GM23338 (cell line): ENCODE measurements at regions not wholly inside any gene's neighbourhood (a gene's known extent, or its start where the extent isn't known, plus 50 kb on each side); places are given as distances from the start of the nearest gene placed in this dataset.

Source experiments
- ATAC-seq: fragments of 200-7000 bp; cut with Tn5 transposase; 3 replicates; pipeline ENCODE4 v1.9.1; 2020
- DNase-seq: peaks from one replicate; pipeline ENCODE4 v3.0.0-alpha.2; 2015; ENCODE audit warnings: low spot score
- H2AFZ ChIP-seq: fragments of 200-600 bp; sonication (generic); 2 replicates; pipeline ENCODE4 v1.8.0; 2016; ENCODE audit warnings: antibody characterized with exemption, mild to moderate bottlenecking, moderate library complexity
- H3F3A ChIP-seq: fragments of 200-600 bp; sonication (generic); replicated peaks from 2 replicates; pipeline ENCODE4 v1.8.0; 2017; ENCODE audit warnings: antibody characterized with exemption, mixed run types, low read depth
- H3K27ac ChIP-seq: fragments of 200-600 bp; sonication (generic); 2 replicates; pipeline ENCODE4 v1.6.1; 2016; ENCODE audit warnings: low read depth
- H3K27me3 ChIP-seq: fragments of 200-600 bp; sonication (generic); 2 replicates; pipeline ENCODE4 v1.8.0; 2016; ENCODE audit warnings: mild to moderate bottlenecking, mixed run types, moderate library complexity; ENCODE audit not compliant: insufficient read depth
- H3K36me3 ChIP-seq: fragments of 200-600 bp; sonication (generic); 2 replicates; pipeline ENCODE4 v1.8.0; 2016; ENCODE audit warnings: mild to moderate bottlenecking; ENCODE audit not compliant: insufficient read depth
- H3K4me1 ChIP-seq: fragments of 200-600 bp; sonication (generic); 2 replicates; pipeline ENCODE4 v1.8.0; 2016; ENCODE audit warnings: mild to moderate bottlenecking, moderate library complexity; ENCODE audit not compliant: insufficient read depth
- H3K4me2 ChIP-seq: fragments of 200-600 bp; sonication (generic); 2 replicates; pipeline ENCODE4 v1.7.1; 2017; ENCODE audit warnings: mixed run types
- H3K4me3 ChIP-seq: fragments of 200-600 bp; sonication (generic); 2 replicates; pipeline ENCODE4 v1.6.1; 2016; ENCODE audit warnings: mixed run types
- H3K79me2 ChIP-seq: fragments of 200-600 bp; sonication (generic); replicated peaks from 2 replicates; pipeline ENCODE4 v1.8.0; 2017; ENCODE audit warnings: mild to moderate bottlenecking; ENCODE audit not compliant: insufficient read depth
- H3K9me2 ChIP-seq: fragments of 200-600 bp; sonication (generic); 2 replicates; pipeline ENCODE4 v1.8.0; 2017; ENCODE audit not compliant: insufficient read depth
- H4K20me1 ChIP-seq: fragments of 200-600 bp; sonication (generic); replicated peaks from 2 replicates; pipeline ENCODE4 v1.8.0; 2017; ENCODE audit warnings: mild to moderate bottlenecking; ENCODE audit not compliant: insufficient read depth
- H3K27ac Mint-ChIP-seq: 2 replicates; pipeline ENCODE4 v1.8.0; 2020; ENCODE audit warnings: inconsistent platforms, mild to moderate bottlenecking, moderate library complexity, mixed read lengths
- H3K27me3 Mint-ChIP-seq: 3 replicates; pipeline ENCODE4 v1.8.0; 2022; ENCODE audit warnings: low read depth, mild to moderate bottlenecking, moderate library complexity, mixed read lengths, inconsistent platforms; ENCODE audit not compliant: insufficient read depth, poor library complexity
- H3K36me3 Mint-ChIP-seq: 3 replicates; pipeline ENCODE4 v1.8.0; 2021; ENCODE audit warnings: low read depth, mild to moderate bottlenecking, inconsistent platforms, moderate library complexity, mixed read lengths
- H3K4me1 Mint-ChIP-seq: 3 replicates; pipeline ENCODE4 v1.8.0; 2020; ENCODE audit warnings: mild to moderate bottlenecking, inconsistent platforms, mixed read lengths
- H3K4me3 Mint-ChIP-seq: 3 replicates; pipeline ENCODE4 v1.8.0; 2021; ENCODE audit warnings: moderate library complexity, mild to moderate bottlenecking, inconsistent platforms, mixed read lengths
- H3K9me3 Mint-ChIP-seq: 3 replicates; pipeline ENCODE4 v1.8.0; 2020; ENCODE audit warnings: moderate library complexity, mild to moderate bottlenecking, inconsistent platforms, mixed read lengths
- CREB1 ChIP-seq: fragments of 250-450 bp; sonication (Bioruptor Pico); IDR thresholded peaks from 2 replicates; pipeline ENCODE4 v1.5.0; 2020; ENCODE audit warnings: low read depth, mild to moderate bottlenecking, moderate library complexity
- CTCF ChIP-seq, 2 experiments: fragments of 200-600 bp in 1 of 2; sonication (generic) in 1 of 2; conservative IDR thresholded peaks; 2 replicates each; pipeline versions ENCODE4 v1.5.1 to v1.6.1; 2016 to 2017; ENCODE audit warnings: antibody characterized with exemption in 2 of 2, low read depth in 2 of 2, mild to moderate bottlenecking in 2 of 2, moderate library complexity in 1 of 2
- ETS1 ChIP-seq: IDR thresholded peaks from 2 replicates; pipeline ENCODE4 v1.6.1; 2016; ENCODE audit warnings: antibody characterized with exemption
- EZH2 ChIP-seq: fragments of 200-600 bp; sonication (generic); IDR thresholded peaks from one replicate; pipeline ENCODE4 v1.8.0; 2017; ENCODE audit warnings: antibody characterized with exemption, mild to moderate bottlenecking, low read depth; ENCODE audit not compliant: unreplicated experiment
- EZH2phosphoT487 ChIP-seq: fragments of 200-600 bp; sonication (generic); IDR thresholded peaks from one replicate; pipeline ENCODE4 v1.8.1; 2018; ENCODE audit warnings: antibody characterized with exemption; ENCODE audit not compliant: unreplicated experiment
- JUNB ChIP-seq: IDR thresholded peaks from one replicate; pipeline ENCODE4 v1.6.1; 2016; ENCODE audit warnings: antibody characterized with exemption; ENCODE audit not compliant: unreplicated experiment
- NANOG ChIP-seq: IDR thresholded peaks from 2 replicates; pipeline ENCODE4 v1.6.1; 2016; ENCODE audit warnings: antibody characterized with exemption, borderline replicate concordance
- POLR2AphosphoS5 ChIP-seq: IDR thresholded peaks from 2 replicates; pipeline ENCODE4 v1.6.1; 2016; ENCODE audit warnings: antibody characterized with exemption, low read depth
- REST ChIP-seq: IDR thresholded peaks from one replicate; pipeline ENCODE4 v1.6.1; 2018; ENCODE audit warnings: antibody characterized with exemption; ENCODE audit not compliant: unreplicated experiment
- STAT1 ChIP-seq: IDR thresholded peaks from one replicate; pipeline ENCODE4 v1.6.1; 2016; ENCODE audit warnings: antibody characterized with exemption; ENCODE audit not compliant: unreplicated experiment
- ZNF114 ChIP-seq: fragments of 250-450 bp; sonication (Bioruptor Pico); IDR thresholded peaks from 2 replicates; pipeline ENCODE4 v1.5.0; 2020; ENCODE audit warnings: mild to moderate bottlenecking, moderate library complexity
- ZNF331 ChIP-seq: fragments of 250-450 bp; sonication (Bioruptor Pico); IDR thresholded peaks from 2 replicates; pipeline ENCODE4 v1.5.0; 2020; ENCODE audit warnings: low read depth, mild to moderate bottlenecking, moderate library complexity
- ZNF462 ChIP-seq: fragments of 250-450 bp; sonication (Bioruptor Pico); IDR thresholded peaks from 2 replicates; pipeline ENCODE4 v1.5.0; 2020; ENCODE audit warnings: mild to moderate bottlenecking, moderate library complexity

DNA sequence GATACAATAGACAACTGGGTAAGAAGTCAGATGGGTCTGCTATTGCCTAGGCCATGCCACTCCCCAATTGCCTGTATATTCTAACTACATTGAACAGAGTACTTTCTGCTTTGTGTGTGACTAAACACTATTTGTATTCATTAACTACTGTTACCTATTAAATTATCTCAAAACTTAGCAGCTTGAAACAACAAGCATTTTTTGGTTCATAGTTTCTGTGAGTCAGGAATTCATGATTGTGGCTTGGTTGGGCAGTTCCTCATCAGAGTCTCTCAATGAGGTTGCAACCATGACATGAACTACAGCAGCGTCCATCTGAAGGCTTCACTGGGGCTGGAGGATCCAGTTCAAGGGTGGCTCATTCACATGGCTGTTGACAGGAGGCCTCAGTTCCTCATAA is 205.7 kb downstream of the EN1 start:
- no peak for ATAC-seq
- Histone ChIP-seq H3K79me2 (no peaks in the 10 kb centered on the region), H2AFZ (no peak overlapping the region), H3K4me2 (no peak overlapping the region), H3K4me3 (no peak overlapping the region), H3K27ac (no peak overlapping the region), H4K20me1 (no peaks in the 10 kb centered on the region), H3F3A (no peaks in the 10 kb centered on the region), H3K9me2 (peaks cover 3% of the 10 kb centered on the region; the same call in 1 of the 2 replicates), H3K36me3 (peaks cover 5% of the 10 kb centered on the region; the same call in 1 of the 2 replicates), H3K27me3 (no peaks in the 10 kb centered on the region), H3K4me1 (peaks cover 16% of the 10 kb centered on the region)
- no peaks in the 10 kb centered on the region for H3K36me3 Mint-ChIP-seq
- peaks cover 7% of the 10 kb centered on the region; the same call in 2 of the 3 replicates for H3K9me3 Mint-ChIP-seq
- H3K27me3 Mint-ChIP-seq, result no peaks in the 10 kb centered on the region
- TF ChIP-seq CTCF (conservative IDR thresholded peaks at IDR 0.05; ENCODE audit: low read depth in 2 of 2) (no peak), ZNF331 (CRISPR knock-in tag) (no peak), EZH2phosphoT487 (no peak), EZH2 (no peak), JUNB (no peak), ZNF114 (CRISPR knock-in tag) (no peak), NANOG (no peak), CREB1 (CRISPR knock-in tag) (no peak), ETS1 (no peak), ZNF462 (CRISPR knock-in tag) (no peak), POLR2AphosphoS5 (no peak), REST (no peak), STAT1 (no peak)
- no peak for DNase-seq
- no peak overlapping the region for H3K4me3 Mint-ChIP-seq
- no peak overlapping the region for H3K27ac Mint-ChIP-seq
- peaks cover 17% of the 10 kb centered on the region for H3K4me1 Mint-ChIP-seq
